SK-N-SH treated with all-trans-retinoic acid at 6 μM for 48 hours (cell line): ENCODE measurements at regions not wholly inside any gene's neighbourhood (a gene's known extent, or its start where the extent isn't known, plus 50 kb on each side); places are given as distances from the start of the nearest gene placed in this dataset.

Experiments
- ATAC-seq: fragments of 200-7000 bp; cut with Tn5 transposase; 3 replicates; pipeline ENCODE4 v1.9.1; 2020; ENCODE audit warnings: mild to moderate bottlenecking, moderate library complexity
- ARNTL ChIP-seq: fragments of 450-650 bp; formaldehyde crosslinking; IDR thresholded peaks from 2 replicates; pipeline ENCODE4 v1.5.0; 2020; ENCODE audit warnings: low read depth, mild to moderate bottlenecking, moderate library complexity, borderline replicate concordance
- BACH2 ChIP-seq: fragments of 250-450 bp; sonication (Bioruptor Pico); IDR thresholded peaks from 2 replicates; pipeline ENCODE4 v1.9.0; 2021; ENCODE audit warnings: mild to moderate bottlenecking, borderline replicate concordance
- CREB5 ChIP-seq: fragments of 250-450 bp; sonication (Bioruptor Pico); IDR thresholded peaks from 2 replicates; pipeline ENCODE4 v1.5.1; 2020; ENCODE audit warnings: low read depth, mild to moderate bottlenecking, moderate library complexity
- CSDC2 ChIP-seq: fragments of 250-450 bp; sonication (Bioruptor Pico); IDR thresholded peaks from 2 replicates; pipeline ENCODE4 v1.5.0; 2020; ENCODE audit warnings: mild to moderate bottlenecking, moderate library complexity
- CSRNP3 ChIP-seq: fragments of 250-450 bp; sonication (Bioruptor Pico); IDR thresholded peaks from 2 replicates; pipeline ENCODE4 v1.5.1; 2021; ENCODE audit warnings: mild to moderate bottlenecking, moderate library complexity
- ESRRG ChIP-seq: fragments of 250-450 bp; sonication (Bioruptor Pico); IDR thresholded peaks from 2 replicates; pipeline ENCODE4 v1.6.1; 2021; ENCODE audit warnings: mild to moderate bottlenecking
- GLIS3 ChIP-seq: fragments of 250-450 bp; sonication (Bioruptor Pico); IDR thresholded peaks from 2 replicates; pipeline ENCODE4 v1.5.0; 2020; ENCODE audit warnings: mild to moderate bottlenecking, moderate library complexity
- ISL1 ChIP-seq: fragments of 250-450 bp; sonication (Bioruptor Pico); IDR thresholded peaks from 2 replicates; pipeline ENCODE4 v2.1.2; 2022; ENCODE audit warnings: mild to moderate bottlenecking, moderate library complexity
- OSR1 ChIP-seq: fragments of 250-450 bp; sonication (Bioruptor Pico); IDR thresholded peaks from 2 replicates; pipeline ENCODE4 v1.8.0; 2022; ENCODE audit warnings: moderate library complexity, mild to moderate bottlenecking, inconsistent platforms
- PATZ1 ChIP-seq: fragments of 250-450 bp; sonication (Bioruptor Pico); IDR thresholded peaks from 2 replicates; pipeline ENCODE4 v1.8.0; 2020; ENCODE audit warnings: mild to moderate bottlenecking, moderate library complexity, borderline replicate concordance
- POU6F1 ChIP-seq: fragments of 250-450 bp; sonication (Bioruptor Pico); IDR thresholded peaks from 2 replicates; pipeline ENCODE4 v1.8.0; 2021; ENCODE audit warnings: low read depth, mild to moderate bottlenecking, moderate library complexity, borderline replicate concordance
- PPARA ChIP-seq: fragments of 250-450 bp; sonication (Bioruptor Pico); IDR thresholded peaks from 2 replicates; pipeline ENCODE4 v1.5.0; 2020; ENCODE audit warnings: mild to moderate bottlenecking, borderline replicate concordance
- SNAI2 ChIP-seq: fragments of 250-450 bp; sonication (Bioruptor Pico); IDR thresholded peaks from 2 replicates; pipeline ENCODE4 v1.5.0; 2020; ENCODE audit warnings: mild to moderate bottlenecking, moderate library complexity
- TCF4 ChIP-seq: fragments of 250-450 bp; sonication (Bioruptor Pico); IDR thresholded peaks from 2 replicates; pipeline ENCODE4 v1.8.0; 2021; ENCODE audit warnings: mild to moderate bottlenecking, moderate library complexity, borderline replicate concordance
- TOX ChIP-seq: fragments of 250-450 bp; sonication (Bioruptor Pico); IDR thresholded peaks from 2 replicates; pipeline ENCODE4 v1.8.0; 2021; ENCODE audit warnings: mild to moderate bottlenecking, moderate library complexity, borderline replicate concordance
- ZC3H10 ChIP-seq: fragments of 250-450 bp; sonication (Bioruptor Pico); IDR thresholded peaks from 2 replicates; pipeline ENCODE4 v1.5.1; 2021; ENCODE audit warnings: mild to moderate bottlenecking, moderate library complexity
- ZFP3 ChIP-seq: fragments of 250-450 bp; sonication (Bioruptor Pico); IDR thresholded peaks from 2 replicates; pipeline ENCODE4 v1.5.0; 2020; ENCODE audit warnings: mild to moderate bottlenecking, moderate library complexity
- ZFP30 ChIP-seq: fragments of 450-650 bp; formaldehyde crosslinking; IDR thresholded peaks from 2 replicates; pipeline ENCODE4 v1.5.0; 2022; ENCODE audit warnings: mild to moderate bottlenecking, moderate library complexity
- ZNF565 ChIP-seq: fragments of 450-650 bp; formaldehyde crosslinking; conservative IDR thresholded peaks from 2 replicates; pipeline ENCODE4 v1.5.0; 2020; ENCODE audit warnings: low read depth, mild to moderate bottlenecking, moderate library complexity
- ZNF70 ChIP-seq: fragments of 450-650 bp; formaldehyde crosslinking; IDR thresholded peaks from 2 replicates; pipeline ENCODE4 v1.5.0; 2020; ENCODE audit warnings: mild to moderate bottlenecking, moderate library complexity
- ZNF8 ChIP-seq: fragments of 450-650 bp; formaldehyde crosslinking; IDR thresholded peaks from 2 replicates; pipeline ENCODE4 v1.5.0; 2020; ENCODE audit warnings: mild to moderate bottlenecking, moderate library complexity

GRCh38 chr17:77535892-77536291 lies 395.1 kb downstream of the SEC14L1 start (continued):
- no peak for TF ChIP-seq PATZ1 (CRISPR knock-in tag)
- TF ChIP-seq ZNF8 (CRISPR knock-in tag): no peak
- no peak for TF ChIP-seq ZC3H10 (CRISPR knock-in tag)
- TF ChIP-seq ZFP3 (CRISPR knock-in tag): no peak
- no peak for TF ChIP-seq ESRRG (CRISPR knock-in tag)
- TF ChIP-seq CSRNP3 (CRISPR knock-in tag): no peak
- no peak for TF ChIP-seq ZFP30
- TF ChIP-seq CSDC2: no peak
- no peak for TF ChIP-seq ZNF565 (CRISPR knock-in tag)
- no peak for TF ChIP-seq CREB5 (CRISPR knock-in tag)
- no peak for TF ChIP-seq SNAI2 (CRISPR knock-in tag)

- no peak for ATAC-seq
- TF ChIP-seq GLIS3 (no peak), SNAI2 (CRISPR knock-in tag) (no peak), ARNTL (CRISPR knock-in tag) (no peak), CSRNP3 (CRISPR knock-in tag) (no peak), POU6F1 (no peak), ZFP30 (no peak), ZNF70 (CRISPR knock-in tag) (no peak), CREB5 (CRISPR knock-in tag) (no peak), TOX (CRISPR knock-in tag) (no peak), ESRRG (CRISPR knock-in tag) (no peak), PATZ1 (CRISPR knock-in tag) (no peak), PPARA (CRISPR knock-in tag) (no peak), ZNF565 (CRISPR knock-in tag) (no peak), OSR1 (CRISPR knock-in tag) (no peak), ISL1 (no peak), ZFP3 (CRISPR knock-in tag) (no peak), TCF4 (CRISPR knock-in tag) (no peak), BACH2 (CRISPR knock-in tag) (no peak), CSDC2 (no peak)
- TF ChIP-seq, all 23 proteins: peak for 0
Measured at GRCh38 chr17:77537566-77537965, 396.8 kb downstream of the SEC14L1 start.
